ENCODE measurements at regions not wholly inside any gene's neighbourhood (a gene's known extent, or its start where the extent isn't known, plus 50 kb on each side); places are given as distances from the start of the nearest gene placed in this dataset.

GRCh38 chr10:113442336-113442735 is 110.5 kb upstream of the HABP2 start:
- Histone ChIP-seq H3K27me3 (ENCODE audit: control insufficient read depth, insufficient read depth, low read length) (no peaks in the 10 kb centered on the region), H3K36me3 (ENCODE audit: control insufficient read depth, insufficient read depth, low read length) (no peaks in the 10 kb centered on the region), H3K4me1 (ENCODE audit: control insufficient read depth, insufficient read depth, low read length, poor library complexity, severe bottlenecking) (no peaks in the 10 kb centered on the region), H3K4me3 (ENCODE audit: low read depth, low read length) (no peak overlapping the region), H3K9me3 (ENCODE audit: control insufficient read depth in 2 of 2, low read length in 2 of 2) (no peaks in the 10 kb centered on the region), H3K27ac (ENCODE audit: insufficient read depth, low read length, poor library complexity, severe bottlenecking) (no peak overlapping the region)
- H3K27me3 Mint-ChIP-seq: peaks cover 6% of the 10 kb centered on the region
- no peak overlapping the region for H3K4me3 Mint-ChIP-seq
- H3K9me3 Mint-ChIP-seq: peaks cover 0 to 1% (median 0%) of the 10 kb centered on the region in 7 donors
- no peaks in the 10 kb centered on the region for H3K4me1 Mint-ChIP-seq
- no peak overlapping the region for H3K27ac Mint-ChIP-seq
- DNase-seq (no peak), ATAC-seq (ENCODE audit: low read depth in 2 of 2) (no peak)
- no peaks in the 10 kb centered on the region for H3K36me3 Mint-ChIP-seq

DNA sequence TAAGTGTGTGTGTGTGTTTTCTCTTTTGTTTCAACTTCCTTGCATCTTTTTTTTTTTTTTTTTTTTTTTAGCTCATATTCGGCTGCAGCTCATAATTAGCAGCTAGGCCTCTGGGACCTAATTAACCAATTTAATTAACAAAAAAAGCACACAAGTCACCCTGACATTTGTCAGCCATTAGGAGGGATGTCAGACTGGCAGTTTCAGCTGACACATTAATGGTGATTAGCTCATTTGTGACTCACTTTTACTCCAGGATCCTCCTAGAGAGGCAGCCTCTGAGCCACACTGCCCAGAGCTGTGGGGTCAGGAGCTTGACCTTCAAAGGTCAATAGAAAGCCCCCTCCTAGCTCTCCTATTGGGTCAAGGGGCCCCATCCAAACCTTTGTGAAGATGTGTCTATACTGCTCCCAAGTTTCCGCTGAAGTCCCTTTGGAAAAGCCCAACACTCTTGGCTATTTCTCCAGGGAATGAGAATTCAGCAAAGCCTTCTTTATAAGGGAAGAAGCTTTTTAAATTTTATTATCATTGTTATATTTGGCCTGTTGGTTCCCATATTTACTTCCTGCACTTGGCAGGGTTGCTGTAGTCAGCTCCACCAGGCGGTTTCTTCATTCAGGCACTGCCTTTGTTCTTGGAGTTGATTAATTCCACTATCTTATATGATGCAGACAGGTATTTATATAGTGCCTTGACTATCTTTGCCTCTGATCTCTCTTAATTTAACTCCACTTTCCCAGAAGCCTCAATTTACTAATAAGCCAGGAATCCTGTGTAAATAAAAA is 109.5 kb upstream of the HABP2 start:
- Histone ChIP-seq H3K4me1 (ENCODE audit: control insufficient read depth, insufficient read depth, low read length, poor library complexity, severe bottlenecking) (no peaks in the 10 kb centered on the region), H3K27me3 (ENCODE audit: control insufficient read depth, insufficient read depth, low read length) (no peaks in the 10 kb centered on the region), H3K9me3 (ENCODE audit: control insufficient read depth in 2 of 2, low read length in 2 of 2) (no peaks in the 10 kb centered on the region), H3K27ac (ENCODE audit: insufficient read depth, low read length, poor library complexity, severe bottlenecking) (no peak overlapping the region), H3K36me3 (ENCODE audit: control insufficient read depth, insufficient read depth, low read length) (no peaks in the 10 kb centered on the region), H3K4me3 (ENCODE audit: low read depth, low read length) (no peak overlapping the region)
- peaks cover 0 to 3% (median 0%) of the 10 kb centered on the region in 7 donors for H3K9me3 Mint-ChIP-seq
- H3K27ac Mint-ChIP-seq: no peak overlapping the region
- no peak for ATAC-seq (ENCODE audit: low read depth in 2 of 2)
- DNase-seq: no peak
- H3K36me3 Mint-ChIP-seq: no peaks in the 10 kb centered on the region
- peaks cover 6% of the 10 kb centered on the region for H3K27me3 Mint-ChIP-seq
- no peak overlapping the region for H3K4me3 Mint-ChIP-seq
- H3K4me1 Mint-ChIP-seq: no peaks in the 10 kb centered on the region

GRCh38 chr10:113444766-113445365 is 108.0 kb upstream of the HABP2 start:
- Histone ChIP-seq H3K9me3 (ENCODE audit: control insufficient read depth in 2 of 2, low read length in 2 of 2) (no peaks in the 10 kb centered on the region), H3K27ac (ENCODE audit: insufficient read depth, low read length, poor library complexity, severe bottlenecking) (no peak overlapping the region), H3K36me3 (ENCODE audit: control insufficient read depth, insufficient read depth, low read length) (no peaks in the 10 kb centered on the region), H3K4me1 (ENCODE audit: control insufficient read depth, insufficient read depth, low read length, poor library complexity, severe bottlenecking) (no peaks in the 10 kb centered on the region), H3K4me3 (ENCODE audit: low read depth, low read length) (no peak overlapping the region), H3K27me3 (ENCODE audit: control insufficient read depth, insufficient read depth, low read length) (no peaks in the 10 kb centered on the region)
- DNase-seq: no peak
- H3K27me3 Mint-ChIP-seq: peaks cover 4% of the 10 kb centered on the region
- peaks cover 0 to 3% (median 0%) of the 10 kb centered on the region in 7 donors for H3K9me3 Mint-ChIP-seq
- no peak overlapping the region for H3K4me3 Mint-ChIP-seq
- H3K36me3 Mint-ChIP-seq: no peaks in the 10 kb centered on the region
- H3K4me1 Mint-ChIP-seq: no peaks in the 10 kb centered on the region
- H3K27ac Mint-ChIP-seq: no peak overlapping the region
- no peak for ATAC-seq (ENCODE audit: low read depth in 2 of 2)

DNA sequence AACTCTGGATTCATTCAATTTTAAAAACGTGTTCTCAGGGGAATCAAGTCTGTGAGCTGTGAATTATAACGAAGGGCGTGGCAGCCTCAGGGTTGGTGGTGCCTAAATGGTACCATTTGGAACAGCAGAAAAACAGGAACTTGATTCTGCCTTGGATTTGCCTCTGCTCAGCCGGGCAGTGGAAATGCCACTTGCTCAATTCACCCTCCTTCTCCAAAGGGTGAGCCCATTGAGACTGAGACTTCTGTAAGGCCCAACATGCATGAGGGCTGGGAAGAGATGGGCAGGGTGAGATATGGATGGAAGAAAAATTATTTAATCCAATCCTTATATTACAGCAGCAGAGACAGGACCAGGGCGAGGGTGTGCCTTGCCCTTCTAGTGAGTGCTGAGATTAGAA is 107.1 kb upstream of the HABP2 start:
- peaks cover 8% of the 10 kb centered on the region for H3K27me3 Mint-ChIP-seq
- no peaks in the 10 kb centered on the region for H3K36me3 Mint-ChIP-seq
- ATAC-seq (ENCODE audit: low read depth in 2 of 2) (no peak), DNase-seq (no peak)
- H3K4me3 Mint-ChIP-seq: no peak overlapping the region
- no peaks in the 10 kb centered on the region for H3K4me1 ChIP-seq (ENCODE audit: control insufficient read depth, insufficient read depth, low read length, poor library complexity, severe bottlenecking)
- H3K27me3 ChIP-seq (ENCODE audit: control insufficient read depth, insufficient read depth, low read length): no peaks in the 10 kb centered on the region
- H3K4me3 ChIP-seq (ENCODE audit: low read depth, low read length): no peak overlapping the region
- no peaks in the 10 kb centered on the region for H3K4me1 Mint-ChIP-seq
- no peaks in the 10 kb centered on the region for H3K9me3 ChIP-seq (ENCODE audit: control insufficient read depth in 2 of 2, low read length in 2 of 2)
- H3K9me3 Mint-ChIP-seq: peaks cover 0 to 3% (median 0%) of the 10 kb centered on the region in 7 donors
- H3K36me3 ChIP-seq (ENCODE audit: control insufficient read depth, insufficient read depth, low read length): no peaks in the 10 kb centered on the region
- no peak overlapping the region for H3K27ac Mint-ChIP-seq
- no peak overlapping the region for H3K27ac ChIP-seq (ENCODE audit: insufficient read depth, low read length, poor library complexity, severe bottlenecking)

- Histone ChIP-seq H3K27ac (ENCODE audit: insufficient read depth, low read length, poor library complexity, severe bottlenecking) (no peak overlapping the region), H3K4me3 (ENCODE audit: low read depth, low read length) (no peak overlapping the region), H3K27me3 (ENCODE audit: control insufficient read depth, insufficient read depth, low read length) (no peaks in the 10 kb centered on the region), H3K36me3 (ENCODE audit: control insufficient read depth, insufficient read depth, low read length) (no peaks in the 10 kb centered on the region), H3K9me3 (ENCODE audit: control insufficient read depth in 2 of 2, low read length in 2 of 2) (no peaks in the 10 kb centered on the region), H3K4me1 (ENCODE audit: control insufficient read depth, insufficient read depth, low read length, poor library complexity, severe bottlenecking) (no peaks in the 10 kb centered on the region)
- Mint-ChIP-seq H3K36me3 (no peaks in the 10 kb centered on the region), H3K27ac (no peak overlapping the region), H3K27me3 (peaks cover 10% of the 10 kb centered on the region), H3K4me1 (no peaks in the 10 kb centered on the region), H3K4me3 (no peak overlapping the region), H3K9me3 (peaks cover 0 to 3% (median 0%) of the 10 kb centered on the region in 7 donors)
- ATAC-seq (ENCODE audit: low read depth in 2 of 2) (no peak), DNase-seq (no peak)
These were observed 106.1 kb upstream of the HABP2 start for GRCh38 chr10:113446739-113447138.

GRCh38 chr10:113447278-113447677 is 105.6 kb upstream of the HABP2 start:
- H3K36me3 ChIP-seq (ENCODE audit: control insufficient read depth, insufficient read depth, low read length): no peaks in the 10 kb centered on the region
- DNase-seq (no peak), ATAC-seq (ENCODE audit: low read depth in 2 of 2) (no peak)
- H3K27ac Mint-ChIP-seq: no peak overlapping the region
- H3K4me3 ChIP-seq (ENCODE audit: low read depth, low read length): no peak overlapping the region
- H3K4me1 ChIP-seq (ENCODE audit: control insufficient read depth, insufficient read depth, low read length, poor library complexity, severe bottlenecking): no peaks in the 10 kb centered on the region
- H3K27me3 ChIP-seq (ENCODE audit: control insufficient read depth, insufficient read depth, low read length): no peaks in the 10 kb centered on the region
- H3K4me3 Mint-ChIP-seq: no peak overlapping the region
- H3K4me1 Mint-ChIP-seq: no peaks in the 10 kb centered on the region
- no peaks in the 10 kb centered on the region for H3K9me3 ChIP-seq (ENCODE audit: control insufficient read depth in 2 of 2, low read length in 2 of 2)
- H3K27ac ChIP-seq (ENCODE audit: insufficient read depth, low read length, poor library complexity, severe bottlenecking): no peak overlapping the region
- peaks cover 0 to 3% (median 0%) of the 10 kb centered on the region in 7 donors for H3K9me3 Mint-ChIP-seq
- no peaks in the 10 kb centered on the region for H3K36me3 Mint-ChIP-seq
- peaks cover 10% of the 10 kb centered on the region for H3K27me3 Mint-ChIP-seq

DNA sequence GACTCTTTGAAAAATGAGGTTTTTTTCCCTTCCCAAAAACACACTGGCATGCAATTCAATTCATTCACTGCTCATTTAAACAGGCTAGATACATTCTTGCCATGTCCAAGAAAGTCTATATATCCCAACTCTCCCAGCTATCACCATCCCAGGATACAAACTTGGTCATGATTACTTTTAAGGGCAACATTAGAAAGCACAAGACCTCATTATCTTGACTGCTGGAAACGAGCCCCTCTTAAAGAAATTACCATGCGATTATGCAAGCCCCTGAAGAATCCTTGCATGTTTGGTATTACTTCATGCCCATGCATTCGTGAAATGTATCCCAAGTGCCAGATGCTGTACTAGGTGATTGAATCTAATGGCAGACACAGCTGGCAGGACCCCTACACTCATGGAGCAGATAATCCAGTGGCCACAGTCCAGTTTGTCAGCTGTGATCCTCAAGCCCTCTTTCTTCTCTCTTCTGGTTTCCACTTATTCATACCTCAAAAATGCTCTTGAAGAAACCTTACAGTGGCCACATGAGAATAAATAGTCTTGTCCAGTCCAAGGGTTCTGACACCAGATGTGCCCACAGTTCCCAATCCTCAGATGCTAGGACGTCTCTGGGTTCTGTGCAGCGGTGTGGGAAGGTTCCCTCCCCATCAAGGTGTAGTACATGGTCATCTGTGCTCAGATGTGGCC is 103.7 kb upstream of the HABP2 start:
- DNase-seq: no peak
- no peaks in the 10 kb centered on the region for H3K27me3 ChIP-seq (ENCODE audit: control insufficient read depth, insufficient read depth, low read length)
- peaks cover 10% of the 10 kb centered on the region for H3K27me3 Mint-ChIP-seq

More for the DNA sequence above, 103.7 kb upstream of the HABP2 start:
- Mint-ChIP-seq H3K4me3 (no peak overlapping the region), H3K4me1 (no peaks in the 10 kb centered on the region), H3K9me3 (peaks cover 0 to 3% (median 0%) of the 10 kb centered on the region in 7 donors), H3K27ac (no peak overlapping the region), H3K36me3 (no peaks in the 10 kb centered on the region)
- Histone ChIP-seq H3K4me1 (ENCODE audit: control insufficient read depth, insufficient read depth, low read length, poor library complexity, severe bottlenecking) (no peaks in the 10 kb centered on the region), H3K36me3 (ENCODE audit: control insufficient read depth, insufficient read depth, low read length) (no peaks in the 10 kb centered on the region), H3K27ac (ENCODE audit: insufficient read depth, low read length, poor library complexity, severe bottlenecking) (no peak overlapping the region), H3K9me3 (ENCODE audit: control insufficient read depth in 2 of 2, low read length in 2 of 2) (no peaks in the 10 kb centered on the region), H3K4me3 (ENCODE audit: low read depth, low read length) (no peak overlapping the region)
- ATAC-seq (ENCODE audit: low read depth in 2 of 2): no peak
